Panc1 (cell line): ENCODE measurements at regions not wholly inside any gene's neighbourhood (a gene's known extent, or its start where the extent isn't known, plus 50 kb on each side); places are given as distances from the start of the nearest gene placed in this dataset.

Experiments used
- ATAC-seq: fragments of 200-7000 bp; cut with Tn5 transposase; 2 replicates; pipeline ENCODE4 v1.9.1; 2020; ENCODE audit warnings: mild to moderate bottlenecking, moderate library complexity
- BruUV-seq: library from RNA; stranded (reverse); fragments of 400-500 nt; replicated peaks from 2 replicates; lab custom pipeline; 2021; lab: Mats Ljungman, UMichigan
- CTCF ChIA-PET: fragments of 300-600 bp; sonication (Branson Sonifier 250); formaldehyde crosslinking; loops from one replicate; lab custom pipeline; 2022; ENCODE audit warnings: antibody characterized with exemption; lab: Charles Lee
- POLR2A ChIA-PET: fragments of 300-600 bp; sonication (Branson Sonifier 250); formaldehyde crosslinking; loops from one replicate; lab custom pipeline; 2022; ENCODE audit warnings: antibody characterized with exemption; lab: Charles Lee
- DNase-seq: peaks from one replicate; pipeline ENCODE4 v3.0.0-alpha.2; 2010; ENCODE audit warnings: low read depth, low spot score
- H3K27ac ChIP-seq: 2 replicates; pipeline ENCODE4 v1.5.1; 2011; ENCODE audit warnings: mild to moderate bottlenecking, low read length, inconsistent platforms
- H3K27me3 ChIP-seq: fragments of 200-500 bp; sonication (Bioruptor generic); 2 replicates; pipeline ENCODE4 v1.6.0; 2014; ENCODE audit warnings: low read length, inconsistent platforms; ENCODE audit not compliant: control insufficient read depth, insufficient read depth
- H3K36me3 ChIP-seq: fragments of 200-500 bp; sonication (Bioruptor generic); 2 replicates; pipeline ENCODE4 v1.5.1; 2014; ENCODE audit warnings: inconsistent platforms, mild to moderate bottlenecking, low read length, moderate library complexity; ENCODE audit not compliant: control insufficient read depth, insufficient read depth
- H3K4me1 ChIP-seq: 2 replicates; pipeline ENCODE4 v1.5.1; 2011; ENCODE audit warnings: inconsistent platforms, mild to moderate bottlenecking, low read length, moderate library complexity; ENCODE audit not compliant: control insufficient read depth, insufficient read depth
- H3K4me3 ChIP-seq, 2 experiments: 2 replicates each; pipeline ENCODE4 v1.5.1; 2011 to 2012; ENCODE audit warnings: low read depth in 2 of 2, low read length in 2 of 2, mild to moderate bottlenecking in 2 of 2, inconsistent platforms in 1 of 2, moderate library complexity in 1 of 2
- H3K9me3 ChIP-seq: fragments of 200-500 bp; sonication (Bioruptor generic); 2 replicates; pipeline ENCODE4 v1.5.1; 2014; ENCODE audit warnings: low read depth, mild to moderate bottlenecking, inconsistent platforms, low read length, moderate library complexity; ENCODE audit not compliant: control insufficient read depth, insufficient read depth
- CTCF ChIP-seq: fragments of 450-650 bp; IDR thresholded peaks from 2 replicates; pipeline ENCODE4 v1.5.1; 2017; ENCODE audit warnings: mild to moderate bottlenecking
- POLR2AphosphoS5 ChIP-seq: IDR thresholded peaks from 2 replicates; pipeline ENCODE4 v1.6.1; 2012; ENCODE audit warnings: mild to moderate bottlenecking, low read depth, low read length, moderate library complexity
- SIN3A ChIP-seq: IDR thresholded peaks from 2 replicates; pipeline ENCODE4 v1.6.1; 2012; ENCODE audit warnings: low read depth, mild to moderate bottlenecking, low read length, moderate library complexity, borderline replicate concordance; ENCODE audit not compliant: insufficient read depth
- TCF7L2 ChIP-seq: IDR thresholded peaks from 2 replicates; pipeline ENCODE4 v1.6.1; 2011; ENCODE audit warnings: mild to moderate bottlenecking, low read depth, low read length, inconsistent platforms
- in situ Hi-C: cut with HindIII; loops from 2 replicates; pipeline ENCODE4 v1.10.0; 2016; ENCODE audit warnings: low sequenced_read_pairs, low pct_unique_long_range_greater_than_20kb
- intact Hi-C: fragments of 100-400 bp; cut with micrococcal nuclease; formaldehyde crosslinking; loops from one replicate; pipeline ENCODE4 v1.10.0; 2022; ENCODE audit not compliant: unreplicated experiment
- TF ChIP-seq, protein P1 (sequence below), 2 experiments: IDR thresholded peaks; 2 replicates each; pipeline ENCODE4 v1.6.1; 2011 to 2012; ENCODE audit warnings: low read depth in 2 of 2, control low read depth in 1 of 2, low read length in 1 of 2, mild to moderate bottlenecking in 1 of 2, moderate library complexity in 1 of 2; ENCODE audit not compliant: insufficient read depth in 1 of 2

- H3K9me3 ChIP-seq, result no peaks in the 10 kb centered on the region
- CTCF ChIA-PET, result no interaction called here
- ATAC-seq (no peak), DNase-seq (no peak)
- no peak overlapping the region for H3K4me3 ChIP-seq
- H3K27me3 ChIP-seq, result no peaks in the 10 kb centered on the region
- no peaks in the 10 kb centered on the region for H3K36me3 ChIP-seq
- no TSS peak for BruUV-seq
- TF ChIP-seq POLR2AphosphoS5 (no peak), TCF7L2 (no peak), SIN3A (no peak), CTCF (no peak)
- TF ChIP-seq, protein P1, sequence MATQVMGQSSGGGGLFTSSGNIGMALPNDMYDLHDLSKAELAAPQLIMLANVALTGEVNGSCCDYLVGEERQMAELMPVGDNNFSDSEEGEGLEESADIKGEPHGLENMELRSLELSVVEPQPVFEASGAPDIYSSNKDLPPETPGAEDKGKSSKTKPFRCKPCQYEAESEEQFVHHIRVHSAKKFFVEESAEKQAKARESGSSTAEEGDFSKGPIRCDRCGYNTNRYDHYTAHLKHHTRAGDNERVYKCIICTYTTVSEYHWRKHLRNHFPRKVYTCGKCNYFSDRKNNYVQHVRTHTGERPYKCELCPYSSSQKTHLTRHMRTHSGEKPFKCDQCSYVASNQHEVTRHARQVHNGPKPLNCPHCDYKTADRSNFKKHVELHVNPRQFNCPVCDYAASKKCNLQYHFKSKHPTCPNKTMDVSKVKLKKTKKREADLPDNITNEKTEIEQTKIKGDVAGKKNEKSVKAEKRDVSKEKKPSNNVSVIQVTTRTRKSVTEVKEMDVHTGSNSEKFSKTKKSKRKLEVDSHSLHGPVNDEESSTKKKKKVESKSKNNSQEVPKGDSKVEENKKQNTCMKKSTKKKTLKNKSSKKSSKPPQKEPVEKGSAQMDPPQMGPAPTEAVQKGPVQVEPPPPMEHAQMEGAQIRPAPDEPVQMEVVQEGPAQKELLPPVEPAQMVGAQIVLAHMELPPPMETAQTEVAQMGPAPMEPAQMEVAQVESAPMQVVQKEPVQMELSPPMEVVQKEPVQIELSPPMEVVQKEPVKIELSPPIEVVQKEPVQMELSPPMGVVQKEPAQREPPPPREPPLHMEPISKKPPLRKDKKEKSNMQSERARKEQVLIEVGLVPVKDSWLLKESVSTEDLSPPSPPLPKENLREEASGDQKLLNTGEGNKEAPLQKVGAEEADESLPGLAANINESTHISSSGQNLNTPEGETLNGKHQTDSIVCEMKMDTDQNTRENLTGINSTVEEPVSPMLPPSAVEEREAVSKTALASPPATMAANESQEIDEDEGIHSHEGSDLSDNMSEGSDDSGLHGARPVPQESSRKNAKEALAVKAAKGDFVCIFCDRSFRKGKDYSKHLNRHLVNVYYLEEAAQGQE (IDR thresholded peaks at IDR 0.05; ENCODE audit: insufficient read depth in 1 of 2, low read depth in 2 of 2, low read length in 1 of 2), result no peak
- H3K27ac ChIP-seq, result peak overlapping the region; percentile 44; the same call in 1 of the 2 replicates
- in situ Hi-C loops (no loop called here), intact Hi-C loops (no loop called here)
- H3K4me1 ChIP-seq, result peaks cover 26% of the 10 kb centered on the region; the same call in 1 of the 2 replicates
- POLR2A ChIA-PET, result no interaction called here
Measured at GRCh38 chr5:169356181-169356580, 55.2 kb upstream of the SLIT3 start.

DNA sequence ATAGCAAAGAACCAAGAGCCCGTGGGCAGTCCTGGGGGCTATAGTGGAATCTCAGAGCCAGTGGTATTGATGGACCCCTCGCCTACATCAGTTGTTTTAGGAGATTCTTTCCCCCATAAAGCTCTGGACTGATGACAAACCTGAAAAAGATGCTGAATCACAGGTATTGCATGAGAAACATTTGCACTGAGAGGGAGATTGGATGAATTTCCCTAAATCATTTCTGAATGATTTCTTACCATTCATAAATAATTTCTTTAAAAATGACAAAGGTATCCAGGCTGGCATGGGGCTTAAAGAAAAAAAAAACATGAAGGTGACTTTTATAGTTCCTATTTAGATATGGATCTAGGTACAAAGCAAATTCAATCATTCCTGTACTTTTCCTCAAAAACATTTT is 54.0 kb upstream of the SLIT3 start:
- CTCF ChIA-PET, result no interaction called here

More for the DNA sequence above, 54.0 kb upstream of the SLIT3 start:
- Histone ChIP-seq H3K4me3 (no peak overlapping the region), H3K4me1 (peaks cover 34% of the 10 kb centered on the region), H3K9me3 (no peaks in the 10 kb centered on the region), H3K36me3 (no peaks in the 10 kb centered on the region), H3K27ac (peak overlapping the region; percentile 87), H3K27me3 (no peaks in the 10 kb centered on the region)
- intact Hi-C loops (no loop called here), in situ Hi-C loops (no loop called here)
- no peak for DNase-seq
- no peak for TF ChIP-seq CTCF
- TF ChIP-seq POLR2AphosphoS5, result no peak
- TF ChIP-seq, protein P1 (IDR thresholded peaks at IDR 0.05; ENCODE audit: insufficient read depth in 1 of 2, low read depth in 2 of 2, low read length in 1 of 2), result no peak
- no peak for TF ChIP-seq TCF7L2
- POLR2A ChIA-PET, result no interaction called here
- BruUV-seq, result no TSS peak
- no peak for ATAC-seq
